ENCODE measurements at regions not wholly inside any gene's neighbourhood (a gene's known extent, or its start where the extent isn't known, plus 50 kb on each side); places are given as distances from the start of the nearest gene placed in this dataset.

- H2AFZ ChIP-seq (ENCODE audit: control insufficient read depth, low read length) = no peak overlapping the region
- no peak overlapping the region for H3K4me3 ChIP-seq (ENCODE audit: control insufficient read depth in 2 of 3, extremely low read depth in 1 of 3, insufficient read depth in 2 of 3, low read depth in 1 of 3, low read length in 3 of 3)
- no peaks in the 10 kb centered on the region for H3K9me3 ChIP-seq (ENCODE audit: control insufficient read depth, low read depth, low read length)
- TF ChIP-seq, protein P1, sequence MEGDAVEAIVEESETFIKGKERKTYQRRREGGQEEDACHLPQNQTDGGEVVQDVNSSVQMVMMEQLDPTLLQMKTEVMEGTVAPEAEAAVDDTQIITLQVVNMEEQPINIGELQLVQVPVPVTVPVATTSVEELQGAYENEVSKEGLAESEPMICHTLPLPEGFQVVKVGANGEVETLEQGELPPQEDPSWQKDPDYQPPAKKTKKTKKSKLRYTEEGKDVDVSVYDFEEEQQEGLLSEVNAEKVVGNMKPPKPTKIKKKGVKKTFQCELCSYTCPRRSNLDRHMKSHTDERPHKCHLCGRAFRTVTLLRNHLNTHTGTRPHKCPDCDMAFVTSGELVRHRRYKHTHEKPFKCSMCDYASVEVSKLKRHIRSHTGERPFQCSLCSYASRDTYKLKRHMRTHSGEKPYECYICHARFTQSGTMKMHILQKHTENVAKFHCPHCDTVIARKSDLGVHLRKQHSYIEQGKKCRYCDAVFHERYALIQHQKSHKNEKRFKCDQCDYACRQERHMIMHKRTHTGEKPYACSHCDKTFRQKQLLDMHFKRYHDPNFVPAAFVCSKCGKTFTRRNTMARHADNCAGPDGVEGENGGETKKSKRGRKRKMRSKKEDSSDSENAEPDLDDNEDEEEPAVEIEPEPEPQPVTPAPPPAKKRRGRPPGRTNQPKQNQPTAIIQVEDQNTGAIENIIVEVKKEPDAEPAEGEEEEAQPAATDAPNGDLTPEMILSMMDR (optimal IDR thresholded peaks at IDR 0.05 in 1 of 3, IDR thresholded peaks at IDR 0.05 in 1 of 3, conservative IDR thresholded peaks at IDR 0.05 in 1 of 3; ENCODE audit: extremely low read depth in 1 of 3, insufficient read depth in 2 of 3, low read length in 3 of 3) = no peak
- TF ChIP-seq EZH2 (IDR thresholded peaks at IDR 0.05; ENCODE audit: low read length) = no peak
- H3K4me2 ChIP-seq (ENCODE audit: control insufficient read depth, extremely low read depth, insufficient read depth, low read depth, low read length) = no peak overlapping the region
- no peaks in the 10 kb centered on the region for H3K79me2 ChIP-seq (ENCODE audit: control insufficient read depth, insufficient read depth, low read length)
- no peaks in the 10 kb centered on the region for H3K9me1 ChIP-seq (ENCODE audit: control insufficient read depth, extremely low read depth, insufficient read depth, low read length)
- no peak overlapping the region for H3K27ac ChIP-seq (ENCODE audit: control insufficient read depth, insufficient read depth, low read length)
- H3K4me1 ChIP-seq (ENCODE audit: control insufficient read depth, extremely low read depth, insufficient read depth, low read length) = no peaks in the 10 kb centered on the region
- no peaks in the 10 kb centered on the region for H4K20me1 ChIP-seq (ENCODE audit: control insufficient read depth, extremely low read depth, insufficient read depth, low read length)
- DNase-seq (ENCODE audit: low read depth, low spot score) = no peak
- no peak overlapping the region for H3K9ac ChIP-seq (ENCODE audit: control insufficient read depth, extremely low read depth, insufficient read depth, low read length)
- H3K36me3 ChIP-seq (ENCODE audit: control insufficient read depth in 2 of 2, extremely low read depth in 1 of 2, insufficient read depth in 2 of 2, low read length in 2 of 2) = no peaks in the 10 kb centered on the region
- peaks cover 2% of the 10 kb centered on the region for H3K27me3 ChIP-seq (ENCODE audit: control insufficient read depth, extremely low read depth, insufficient read depth, low read length)
- FAIRE-seq = no peak
- dilution Hi-C loops (cut with MboI; ENCODE audit: extremely low pct_ligation_motif_present, low sequenced_read_pairs) = no loop called here
Observed at GRCh38 chr15:96393209-96393513, 62.7 kb downstream of the NR2F2 start.

DNA sequence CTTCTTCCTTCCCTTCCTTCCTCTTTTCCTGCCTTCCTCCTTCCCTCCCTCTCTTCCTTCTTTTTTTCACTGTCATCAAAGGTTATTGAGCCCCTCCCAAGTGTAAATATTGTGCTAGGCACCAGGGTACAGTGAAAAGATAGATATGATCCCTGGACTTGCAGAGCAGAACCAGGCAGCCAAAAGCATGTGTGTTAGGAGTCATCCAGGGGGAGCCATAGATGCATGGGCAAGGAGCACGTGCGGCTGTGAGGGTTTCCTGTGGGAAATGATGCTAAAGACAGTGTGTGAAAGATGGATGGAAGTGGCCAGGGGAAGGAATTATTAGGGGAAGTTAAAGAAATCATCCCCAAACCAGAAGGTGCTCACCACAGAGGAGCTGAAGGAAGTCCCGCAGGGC, 65.2 kb downstream of the NR2F2 start:
- H3K9ac ChIP-seq (ENCODE audit: control insufficient read depth, extremely low read depth, insufficient read depth, low read length) = no peak overlapping the region
- DNase-seq (ENCODE audit: low read depth, low spot score) = no peak
- H3K27ac ChIP-seq (ENCODE audit: control insufficient read depth, insufficient read depth, low read length) = no peak overlapping the region
- TF ChIP-seq EZH2 (IDR thresholded peaks at IDR 0.05; ENCODE audit: low read length) = no peak
- no peaks in the 10 kb centered on the region for H3K9me3 ChIP-seq (ENCODE audit: control insufficient read depth, low read depth, low read length)
- no peaks in the 10 kb centered on the region for H4K20me1 ChIP-seq (ENCODE audit: control insufficient read depth, extremely low read depth, insufficient read depth, low read length)
- H2AFZ ChIP-seq (ENCODE audit: control insufficient read depth, low read length) = no peak overlapping the region
- no peaks in the 10 kb centered on the region for H3K9me1 ChIP-seq (ENCODE audit: control insufficient read depth, extremely low read depth, insufficient read depth, low read length)
- no peaks in the 10 kb centered on the region for H3K4me1 ChIP-seq (ENCODE audit: control insufficient read depth, extremely low read depth, insufficient read depth, low read length)
- H3K4me3 ChIP-seq (ENCODE audit: control insufficient read depth in 2 of 3, extremely low read depth in 1 of 3, insufficient read depth in 2 of 3, low read depth in 1 of 3, low read length in 3 of 3) = no peak overlapping the region
- dilution Hi-C loops (cut with MboI; ENCODE audit: extremely low pct_ligation_motif_present, low sequenced_read_pairs) = no loop called here
- no peak overlapping the region for H3K4me2 ChIP-seq (ENCODE audit: control insufficient read depth, extremely low read depth, insufficient read depth, low read depth, low read length)
- FAIRE-seq = no peak
- H3K27me3 ChIP-seq (ENCODE audit: control insufficient read depth, extremely low read depth, insufficient read depth, low read length) = peaks cover 2% of the 10 kb centered on the region
- no peaks in the 10 kb centered on the region for H3K79me2 ChIP-seq (ENCODE audit: control insufficient read depth, insufficient read depth, low read length)
- H3K36me3 ChIP-seq (ENCODE audit: control insufficient read depth in 2 of 2, extremely low read depth in 1 of 2, insufficient read depth in 2 of 2, low read length in 2 of 2) = no peaks in the 10 kb centered on the region

- H3K36me3 ChIP-seq (ENCODE audit: control insufficient read depth in 2 of 2, extremely low read depth in 1 of 2, insufficient read depth in 2 of 2, low read length in 2 of 2) = no peaks in the 10 kb centered on the region
- no peak overlapping the region for H2AFZ ChIP-seq (ENCODE audit: control insufficient read depth, low read length)
- H3K9me3 ChIP-seq (ENCODE audit: control insufficient read depth, low read depth, low read length) = no peaks in the 10 kb centered on the region
- DNase-seq (ENCODE audit: low read depth, low spot score) (no peak), FAIRE-seq (no peak)
- dilution Hi-C loops (cut with MboI; ENCODE audit: extremely low pct_ligation_motif_present, low sequenced_read_pairs) = no loop called here
- no peaks in the 10 kb centered on the region for H3K79me2 ChIP-seq (ENCODE audit: control insufficient read depth, insufficient read depth, low read length)
- no peaks in the 10 kb centered on the region for H3K4me1 ChIP-seq (ENCODE audit: control insufficient read depth, extremely low read depth, insufficient read depth, low read length)
- H3K9me1 ChIP-seq (ENCODE audit: control insufficient read depth, extremely low read depth, insufficient read depth, low read length) = no peaks in the 10 kb centered on the region
- no peak overlapping the region for H3K4me3 ChIP-seq (ENCODE audit: control insufficient read depth in 2 of 3, extremely low read depth in 1 of 3, insufficient read depth in 2 of 3, low read depth in 1 of 3, low read length in 3 of 3)
- no peaks in the 10 kb centered on the region for H4K20me1 ChIP-seq (ENCODE audit: control insufficient read depth, extremely low read depth, insufficient read depth, low read length)
- peaks cover 2% of the 10 kb centered on the region for H3K27me3 ChIP-seq (ENCODE audit: control insufficient read depth, extremely low read depth, insufficient read depth, low read length)
- no peak overlapping the region for H3K27ac ChIP-seq (ENCODE audit: control insufficient read depth, insufficient read depth, low read length)
- no peak overlapping the region for H3K4me2 ChIP-seq (ENCODE audit: control insufficient read depth, extremely low read depth, insufficient read depth, low read depth, low read length)
- H3K9ac ChIP-seq (ENCODE audit: control insufficient read depth, extremely low read depth, insufficient read depth, low read length) = no peak overlapping the region
- TF ChIP-seq, protein P1 (optimal IDR thresholded peaks at IDR 0.05 in 1 of 3, IDR thresholded peaks at IDR 0.05 in 1 of 3, conservative IDR thresholded peaks at IDR 0.05 in 1 of 3; ENCODE audit: extremely low read depth in 1 of 3, insufficient read depth in 2 of 3, low read length in 3 of 3) = no peak
- TF ChIP-seq EZH2 (IDR thresholded peaks at IDR 0.05; ENCODE audit: low read length) = no peak
Observed at GRCh38 chr15:96398776-96399175, 68.3 kb downstream of the NR2F2 start.
